ENCODE measurements at regions not wholly inside any gene's neighbourhood (a gene's known extent, or its start where the extent isn't known, plus 50 kb on each side); places are given as distances from the start of the nearest gene placed in this dataset.

DNA sequence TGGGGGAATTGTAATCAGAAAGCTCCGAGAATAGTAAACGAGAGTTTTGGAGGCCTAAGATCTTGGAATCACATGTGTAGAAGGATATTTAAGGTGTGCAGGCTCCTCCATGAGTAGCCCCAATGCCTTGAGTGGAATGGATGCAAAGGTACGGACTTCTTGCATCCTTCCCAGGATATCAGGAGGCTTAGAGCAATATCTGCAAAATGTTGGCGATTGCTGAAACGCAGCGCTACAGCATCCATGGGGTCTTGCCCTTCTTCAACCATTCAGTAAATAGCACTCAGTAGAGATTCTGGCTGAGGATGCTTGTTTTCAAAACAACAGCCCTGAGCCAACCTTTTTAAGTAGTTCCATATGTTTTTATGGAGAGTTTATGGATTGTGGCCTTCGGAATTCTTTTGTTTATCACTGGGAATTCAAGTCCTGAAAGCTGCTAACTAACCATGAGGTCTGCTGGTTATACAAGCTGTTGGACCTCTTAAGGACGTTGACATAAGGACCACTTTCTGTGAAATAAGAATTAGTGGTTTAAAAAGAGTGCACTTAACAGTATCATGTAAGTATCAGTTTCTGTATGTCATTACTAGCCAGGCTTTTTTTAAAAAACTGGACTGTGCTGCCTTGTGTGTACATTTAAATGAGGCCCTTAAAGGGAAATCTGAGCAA lies 228.8 kb upstream of the PGRMC2 start:
- Histone ChIP-seq H3K4me1 (ENCODE audit: control insufficient read depth in 3 of 3, insufficient read depth in 3 of 3, low read length in 3 of 3) (peaks cover 6 to 20% (median 15%) of the 10 kb centered on the region in 3 donors), H3K27me3 (ENCODE audit: control insufficient read depth in 3 of 3, insufficient read depth in 3 of 3, low read length in 3 of 3) (no peaks in the 10 kb centered on the region), H3K27ac (ENCODE audit: low read depth, low read length) (no peak overlapping the region), H3K4me3 (ENCODE audit: low read length in 3 of 3) (no peak overlapping the region), H3K9me3 (ENCODE audit: control insufficient read depth in 3 of 3, low read length in 3 of 3) (no peaks in the 10 kb centered on the region), H3K36me3 (ENCODE audit: control insufficient read depth in 3 of 3, insufficient read depth in 3 of 3, low read length in 3 of 3) (no peaks in the 10 kb centered on the region), H3K9ac (ENCODE audit: low read depth in 1 of 3, low read length in 3 of 3) (no peak overlapping the region)

DNA sequence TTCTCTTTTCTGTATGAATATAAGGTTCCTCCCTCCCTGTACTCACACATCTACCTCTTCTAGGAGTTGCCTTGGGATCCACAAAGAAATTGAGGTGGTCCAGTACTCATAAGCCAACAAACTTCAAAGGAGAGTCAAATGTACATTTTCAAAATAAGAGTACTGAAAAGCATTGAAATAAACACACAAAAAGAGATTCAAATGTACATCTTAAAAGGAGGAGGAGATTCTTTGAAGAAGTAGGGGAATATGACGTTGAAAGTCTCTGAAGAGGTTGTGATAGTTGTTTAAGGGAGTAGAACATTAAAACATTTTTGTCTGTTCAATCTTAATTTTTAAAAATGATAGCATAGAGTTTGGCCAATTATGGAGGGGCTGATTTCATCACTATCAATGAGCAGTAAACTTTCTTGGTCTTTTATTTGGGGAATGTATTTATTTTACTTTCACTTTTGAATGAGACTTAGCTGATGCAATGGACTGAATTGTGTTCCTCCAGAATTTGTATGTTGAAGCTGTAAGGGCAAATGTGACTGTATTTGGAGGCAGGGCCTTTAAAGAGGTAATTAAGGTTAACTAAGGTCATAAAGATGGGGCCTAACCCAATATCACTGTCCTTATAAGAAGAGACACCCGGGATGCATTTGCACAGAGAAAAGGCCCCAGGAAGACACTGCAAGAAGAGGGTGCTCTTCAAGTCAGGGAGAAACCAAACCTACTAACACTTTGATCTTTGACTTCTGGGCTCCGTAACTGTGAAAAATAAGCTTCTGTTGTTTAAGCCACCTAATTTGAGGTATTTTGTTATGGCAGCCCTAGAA lies 226.3 kb upstream of the PGRMC2 start:
- H3K4me1 ChIP-seq (ENCODE audit: control insufficient read depth in 3 of 3, insufficient read depth in 3 of 3, low read length in 3 of 3) = peaks cover 4 to 14% (median 10%) of the 10 kb centered on the region in 3 donors
- H3K4me3 ChIP-seq (ENCODE audit: low read length in 3 of 3) = no peak overlapping the region
- H3K9me3 ChIP-seq (ENCODE audit: control insufficient read depth in 3 of 3, low read length in 3 of 3) = no peaks in the 10 kb centered on the region
- H3K27me3 ChIP-seq (ENCODE audit: control insufficient read depth in 3 of 3, insufficient read depth in 3 of 3, low read length in 3 of 3) = no peaks in the 10 kb centered on the region
- no peaks in the 10 kb centered on the region for H3K36me3 ChIP-seq (ENCODE audit: control insufficient read depth in 3 of 3, insufficient read depth in 3 of 3, low read length in 3 of 3)
- H3K9ac ChIP-seq (ENCODE audit: low read depth in 1 of 3, low read length in 3 of 3) = no peak overlapping the region
- H3K27ac ChIP-seq (ENCODE audit: low read depth, low read length) = no peak overlapping the region

DNA sequence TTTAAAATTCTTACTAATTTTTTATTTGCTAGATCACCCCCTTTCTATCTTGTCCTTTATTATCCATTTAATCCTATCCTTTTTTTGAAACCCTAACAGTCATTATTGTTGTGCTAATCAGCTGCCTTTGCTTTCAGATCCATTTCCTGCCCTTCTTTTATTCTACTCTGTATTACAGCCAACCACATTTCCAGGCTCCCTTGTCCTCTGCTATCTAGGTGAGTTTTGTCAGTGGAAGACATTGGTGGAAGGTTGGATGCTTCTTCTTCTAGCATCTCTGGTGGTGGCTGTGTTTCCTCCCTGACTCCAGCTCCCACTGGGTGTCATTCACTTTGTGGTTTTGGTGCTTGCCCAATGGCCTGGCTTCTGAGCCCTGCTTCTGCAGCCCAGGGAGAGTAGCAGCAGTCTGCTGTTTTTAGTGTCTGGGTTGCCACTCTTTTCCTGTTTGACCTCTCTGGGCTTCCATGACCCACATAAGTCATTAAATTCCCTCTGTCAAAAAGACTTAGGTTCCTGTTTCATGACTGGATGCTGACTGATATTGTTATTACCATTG lies 225.2 kb upstream of the PGRMC2 start:
- H3K27ac ChIP-seq (ENCODE audit: low read depth, low read length) = no peak overlapping the region

DNA sequence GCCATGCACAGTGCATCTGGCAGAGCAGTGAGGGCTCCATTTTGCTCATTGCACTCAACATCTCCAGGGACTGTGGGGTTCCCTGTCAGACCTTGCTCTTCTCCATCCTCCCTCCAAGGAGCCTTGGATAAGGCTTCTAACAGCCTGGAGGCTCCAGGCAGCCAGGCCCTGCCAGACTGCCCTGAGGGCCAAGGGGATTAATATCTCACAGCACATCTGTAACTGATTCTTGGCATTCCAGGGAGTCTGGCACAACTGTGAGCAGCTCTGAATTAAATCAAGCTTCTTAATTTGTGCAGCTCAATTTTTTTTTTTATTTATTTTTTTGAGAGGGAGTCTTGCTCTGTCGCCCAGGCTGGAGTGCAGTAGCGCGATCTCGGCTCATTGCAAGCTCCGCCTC lies 224.5 kb upstream of the PGRMC2 start:
- H3K9ac ChIP-seq (ENCODE audit: low read depth in 1 of 3, low read length in 3 of 3) = no peak overlapping the region
- H3K36me3 ChIP-seq (ENCODE audit: control insufficient read depth in 3 of 3, insufficient read depth in 3 of 3, low read length in 3 of 3) = no peaks in the 10 kb centered on the region
- no peaks in the 10 kb centered on the region for H3K9me3 ChIP-seq (ENCODE audit: control insufficient read depth in 3 of 3, low read length in 3 of 3)
- no peak overlapping the region for H3K4me3 ChIP-seq (ENCODE audit: low read length in 3 of 3)
- H3K27me3 ChIP-seq (ENCODE audit: control insufficient read depth in 3 of 3, insufficient read depth in 3 of 3, low read length in 3 of 3) = no peaks in the 10 kb centered on the region
- H3K4me1 ChIP-seq (ENCODE audit: control insufficient read depth in 3 of 3, insufficient read depth in 3 of 3, low read length in 3 of 3) = peaks cover 0 to 3% (median 2%) of the 10 kb centered on the region in 3 donors
- no peak overlapping the region for H3K27ac ChIP-seq (ENCODE audit: low read depth, low read length)

More for the DNA sequence above, 225.2 kb upstream of the PGRMC2 start:
- peaks cover under 1 to 9% (median 9%) of the 10 kb centered on the region in 3 donors for H3K4me1 ChIP-seq (ENCODE audit: control insufficient read depth in 3 of 3, insufficient read depth in 3 of 3, low read length in 3 of 3)
- no peaks in the 10 kb centered on the region for H3K36me3 ChIP-seq (ENCODE audit: control insufficient read depth in 3 of 3, insufficient read depth in 3 of 3, low read length in 3 of 3)
- no peak overlapping the region for H3K4me3 ChIP-seq (ENCODE audit: low read length in 3 of 3)
- no peak overlapping the region for H3K9ac ChIP-seq (ENCODE audit: low read depth in 1 of 3, low read length in 3 of 3)
- H3K9me3 ChIP-seq (ENCODE audit: control insufficient read depth in 3 of 3, low read length in 3 of 3) = no peaks in the 10 kb centered on the region
- H3K27me3 ChIP-seq (ENCODE audit: control insufficient read depth in 3 of 3, insufficient read depth in 3 of 3, low read length in 3 of 3) = no peaks in the 10 kb centered on the region

DNA sequence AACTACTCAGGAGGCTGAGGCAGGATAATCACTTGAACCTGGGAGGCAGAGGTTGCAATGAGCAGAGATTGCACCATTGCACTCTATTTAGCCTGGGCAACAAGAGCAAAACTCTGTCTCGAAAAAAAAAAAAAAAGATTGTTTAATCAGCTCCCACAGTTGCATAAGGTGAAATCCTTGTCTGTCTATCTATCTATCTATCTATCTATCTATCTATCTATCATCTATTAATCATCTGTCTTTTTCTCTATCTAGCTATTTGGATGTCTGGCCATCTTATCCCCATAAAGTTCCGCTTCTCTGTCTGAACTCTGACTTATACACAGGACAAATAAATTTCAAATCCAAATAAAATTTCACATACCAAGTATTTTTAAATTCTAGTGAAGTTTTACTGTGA lies 223.2 kb upstream of the PGRMC2 start:
- H3K27ac ChIP-seq (ENCODE audit: low read depth, low read length) = no peak overlapping the region
- H3K4me3 ChIP-seq (ENCODE audit: low read length in 3 of 3) = no peak overlapping the region
- no peaks in the 10 kb centered on the region for H3K27me3 ChIP-seq (ENCODE audit: control insufficient read depth in 3 of 3, insufficient read depth in 3 of 3, low read length in 3 of 3)
- H3K36me3 ChIP-seq (ENCODE audit: control insufficient read depth in 3 of 3, insufficient read depth in 3 of 3, low read length in 3 of 3) = no peaks in the 10 kb centered on the region
- H3K9ac ChIP-seq (ENCODE audit: low read depth in 1 of 3, low read length in 3 of 3) = no peak overlapping the region
- H3K9me3 ChIP-seq (ENCODE audit: control insufficient read depth in 3 of 3, low read length in 3 of 3) = no peaks in the 10 kb centered on the region
- H3K4me1 ChIP-seq (ENCODE audit: control insufficient read depth in 3 of 3, insufficient read depth in 3 of 3, low read length in 3 of 3) = no peaks in the 10 kb centered on the region

DNA sequence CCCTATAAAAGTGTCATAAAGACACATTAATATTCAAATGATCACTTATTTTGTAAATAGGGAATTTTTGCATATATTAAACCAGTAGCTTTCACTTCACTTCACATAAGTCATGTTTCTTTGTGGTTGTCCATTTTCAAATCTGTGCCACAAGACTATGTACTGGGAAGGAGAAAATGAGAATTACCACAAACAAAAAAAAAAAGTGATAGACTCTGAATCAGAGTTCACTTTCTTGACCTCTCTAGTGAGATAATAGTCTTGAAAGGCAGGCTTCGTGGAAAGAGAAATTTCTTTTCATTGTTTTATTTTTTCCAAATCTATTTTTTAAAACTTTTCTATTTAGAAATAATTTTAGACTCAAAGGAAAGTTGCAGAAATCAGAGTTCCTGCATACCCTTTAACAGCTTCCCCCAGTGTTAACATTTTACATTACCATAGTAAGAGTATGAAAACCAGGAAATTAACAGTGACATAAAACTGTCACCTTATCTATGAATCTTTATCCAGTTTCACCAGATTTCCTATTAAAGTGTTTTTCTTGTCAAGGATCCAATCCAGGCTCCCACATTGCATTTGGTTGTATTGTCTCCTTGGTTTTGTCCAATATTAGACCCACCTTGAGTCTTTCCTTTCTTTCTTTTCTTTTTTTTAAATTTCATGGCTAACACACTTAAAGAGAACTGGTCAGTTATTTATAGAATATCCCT lies 215.4 kb upstream of the PGRMC2 start:
- Histone ChIP-seq H3K9ac (ENCODE audit: low read depth in 1 of 3, low read length in 3 of 3) (no peak overlapping the region), H3K36me3 (ENCODE audit: control insufficient read depth in 3 of 3, insufficient read depth in 3 of 3, low read length in 3 of 3) (no peaks in the 10 kb centered on the region), H3K27ac (ENCODE audit: low read depth, low read length) (no peak overlapping the region), H3K4me3 (ENCODE audit: low read length in 3 of 3) (no peak overlapping the region), H3K4me1 (ENCODE audit: control insufficient read depth in 3 of 3, insufficient read depth in 3 of 3, low read length in 3 of 3) (no peaks in the 10 kb centered on the region), H3K9me3 (ENCODE audit: control insufficient read depth in 3 of 3, low read length in 3 of 3) (no peaks in the 10 kb centered on the region), H3K27me3 (ENCODE audit: control insufficient read depth in 3 of 3, insufficient read depth in 3 of 3, low read length in 3 of 3) (no peaks in the 10 kb centered on the region)

DNA sequence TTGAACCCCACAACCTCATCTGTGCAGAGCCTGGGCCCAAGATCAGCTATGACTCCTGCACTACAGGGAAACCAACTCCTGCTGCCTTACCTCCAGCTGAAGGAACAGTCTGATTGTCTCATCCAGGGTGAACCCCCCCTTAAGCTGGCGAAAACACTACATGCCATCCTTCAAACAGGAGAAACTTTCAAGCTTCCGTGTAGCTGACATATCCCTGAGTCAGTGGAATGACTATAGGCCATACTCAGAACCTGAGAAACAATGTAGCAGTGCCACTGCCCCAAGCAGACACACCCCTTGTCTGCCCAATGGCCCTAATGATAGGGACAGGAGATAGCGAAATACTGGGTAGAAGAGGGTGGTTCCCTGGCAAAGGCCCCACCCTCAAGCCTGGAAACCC lies 213.6 kb upstream of the PGRMC2 start:
- Histone ChIP-seq H3K36me3 (ENCODE audit: control insufficient read depth in 3 of 3, insufficient read depth in 3 of 3, low read length in 3 of 3) (no peaks in the 10 kb centered on the region), H3K27ac (ENCODE audit: low read depth, low read length) (no peak overlapping the region), H3K9ac (ENCODE audit: low read depth in 1 of 3, low read length in 3 of 3) (no peak overlapping the region), H3K9me3 (ENCODE audit: control insufficient read depth in 3 of 3, low read length in 3 of 3) (no peaks in the 10 kb centered on the region), H3K4me1 (ENCODE audit: control insufficient read depth in 3 of 3, insufficient read depth in 3 of 3, low read length in 3 of 3) (no peaks in the 10 kb centered on the region), H3K27me3 (ENCODE audit: control insufficient read depth in 3 of 3, insufficient read depth in 3 of 3, low read length in 3 of 3) (no peaks in the 10 kb centered on the region), H3K4me3 (ENCODE audit: low read length in 3 of 3) (no peak overlapping the region)

DNA sequence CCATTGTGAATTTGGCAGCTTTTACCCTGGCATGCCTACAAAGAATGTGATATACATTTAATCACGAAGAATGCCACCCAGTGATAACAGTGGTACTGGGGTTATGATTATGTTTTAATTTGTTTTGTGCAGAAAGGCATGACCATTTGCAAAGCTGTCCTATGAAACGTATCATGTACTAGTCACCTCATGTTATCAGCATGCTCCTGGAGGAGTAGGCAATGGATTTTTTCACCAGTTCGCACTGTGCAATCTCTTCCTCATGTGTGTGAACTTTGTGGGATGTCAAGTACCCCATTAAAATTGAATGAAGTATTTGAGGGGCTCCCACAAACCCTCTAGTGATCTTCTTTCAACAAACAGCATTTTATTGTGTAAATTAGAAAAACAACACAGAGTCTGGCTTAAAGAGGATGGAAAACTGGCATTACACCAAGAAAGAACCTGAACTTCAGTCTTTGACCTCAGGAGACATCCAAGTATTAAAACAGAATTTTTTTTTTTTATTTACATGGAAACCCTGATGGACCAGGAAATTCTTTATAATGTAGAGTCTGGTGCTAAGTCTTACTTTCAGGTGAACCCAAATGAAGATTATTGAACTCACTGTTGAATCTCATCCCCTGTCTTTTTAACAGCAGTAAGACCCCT lies 200.6 kb upstream of the PGRMC2 start:
- Histone ChIP-seq H3K4me1 (ENCODE audit: control insufficient read depth in 3 of 3, insufficient read depth in 3 of 3, low read length in 3 of 3) (no peaks in the 10 kb centered on the region), H3K4me3 (ENCODE audit: low read length in 3 of 3) (no peak overlapping the region), H3K9ac (ENCODE audit: low read depth in 1 of 3, low read length in 3 of 3) (no peak overlapping the region), H3K27ac (ENCODE audit: low read depth, low read length) (no peak overlapping the region), H3K27me3 (ENCODE audit: control insufficient read depth in 3 of 3, insufficient read depth in 3 of 3, low read length in 3 of 3) (no peaks in the 10 kb centered on the region), H3K9me3 (ENCODE audit: control insufficient read depth in 3 of 3, low read length in 3 of 3) (no peaks in the 10 kb centered on the region), H3K36me3 (ENCODE audit: control insufficient read depth in 3 of 3, insufficient read depth in 3 of 3, low read length in 3 of 3) (peaks cover 0 to 2% (median 0%) of the 10 kb centered on the region in 3 donors)

DNA sequence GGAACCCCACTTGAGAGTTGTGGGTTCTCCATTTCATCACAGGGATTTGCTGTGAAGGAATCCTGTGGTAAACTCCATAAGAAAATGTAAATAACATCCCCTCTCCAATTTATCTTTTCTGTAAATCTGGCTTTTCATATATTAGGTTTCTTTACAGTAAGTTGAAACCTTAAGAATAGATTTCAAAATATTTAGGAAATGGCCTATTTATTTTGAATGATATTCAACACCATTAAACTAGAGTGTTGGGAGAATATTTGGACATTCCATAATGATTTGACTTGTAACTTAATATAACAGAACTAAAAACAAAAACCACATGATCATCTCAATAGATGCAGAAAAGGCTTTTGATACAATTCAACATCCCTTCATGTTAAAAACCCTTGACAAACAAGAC lies 197.3 kb upstream of the PGRMC2 start:
- no peaks in the 10 kb centered on the region for H3K4me1 ChIP-seq (ENCODE audit: control insufficient read depth in 3 of 3, insufficient read depth in 3 of 3, low read length in 3 of 3)
- no peak overlapping the region for H3K4me3 ChIP-seq (ENCODE audit: low read length in 3 of 3)
- H3K9ac ChIP-seq (ENCODE audit: low read depth in 1 of 3, low read length in 3 of 3) = no peak overlapping the region
- no peaks in the 10 kb centered on the region for H3K36me3 ChIP-seq (ENCODE audit: control insufficient read depth in 3 of 3, insufficient read depth in 3 of 3, low read length in 3 of 3)
- H3K9me3 ChIP-seq (ENCODE audit: control insufficient read depth in 3 of 3, low read length in 3 of 3) = peaks cover 0 to 2% (median 0%) of the 10 kb centered on the region in 3 donors
- no peak overlapping the region for H3K27ac ChIP-seq (ENCODE audit: low read depth, low read length)
- H3K27me3 ChIP-seq (ENCODE audit: control insufficient read depth in 3 of 3, insufficient read depth in 3 of 3, low read length in 3 of 3) = no peaks in the 10 kb centered on the region

Measured in skeletal muscle tissue (tissue), 3 donors.